MCF 10A (cell line): ENCODE measurements at regions not wholly inside any gene's neighbourhood (a gene's known extent, or its start where the extent isn't known, plus 50 kb on each side); places are given as distances from the start of the nearest gene placed in this dataset.

Experiments
- BruUV-seq: library from RNA; stranded (reverse); fragments of 400-500 nt; replicated peaks from 2 replicates; lab custom pipeline; 2021; lab: Mats Ljungman, UMichigan
- CTCF ChIA-PET: fragments of 300-600 bp; sonication (Branson Sonifier 250); formaldehyde crosslinking; extraction: SDS; loops from one replicate; lab custom pipeline; 2021; ENCODE audit warnings: antibody characterized with exemption, inconsistent platforms; lab: Yijun Ruan, JAX
- POLR2A ChIA-PET: fragments of 300-600, 350-650 bp; sonication (Branson Sonifier 250); formaldehyde crosslinking; extraction: SDS; loops from one replicate; lab custom pipeline; 2020; ENCODE audit warnings: antibody characterized with exemption, inconsistent platforms; lab: Yijun Ruan, JAX
- DNase-seq: peaks from one replicate; pipeline ENCODE4 v3.0.0-alpha.2; 2018; ENCODE audit not compliant: unreplicated experiment
- H3K27ac Mint-ChIP-seq: one replicate; pipeline ENCODE4 v1.8.0; 2022; ENCODE audit warnings: mild to moderate bottlenecking, low read depth, mixed read lengths; ENCODE audit not compliant: unreplicated experiment
- H3K27me3 Mint-ChIP-seq: one replicate; pipeline ENCODE4 v1.8.0; 2022; ENCODE audit warnings: mixed read lengths; ENCODE audit not compliant: insufficient read depth, unreplicated experiment
- H3K36me3 Mint-ChIP-seq: one replicate; pipeline ENCODE4 v1.8.0; 2022; ENCODE audit warnings: mild to moderate bottlenecking, moderate library complexity, mixed read lengths; ENCODE audit not compliant: insufficient read depth, unreplicated experiment
- H3K4me1 Mint-ChIP-seq: one replicate; pipeline ENCODE4 v1.8.0; 2022; ENCODE audit warnings: mixed read lengths; ENCODE audit not compliant: insufficient read depth, unreplicated experiment
- H3K4me3 Mint-ChIP-seq: one replicate; pipeline ENCODE4 v1.8.0; 2022; ENCODE audit warnings: mild to moderate bottlenecking, moderate library complexity, mixed read lengths; ENCODE audit not compliant: unreplicated experiment
- H3K9me3 Mint-ChIP-seq: one replicate; pipeline ENCODE4 v1.8.0; 2022; ENCODE audit warnings: mixed read lengths; ENCODE audit not compliant: unreplicated experiment
- CTCF ChIP-seq: fragments of 200-600 bp; IDR thresholded peaks from one replicate; pipeline ENCODE4 v1.8.0; 2022; ENCODE audit warnings: antibody characterized with exemption, mild to moderate bottlenecking; ENCODE audit not compliant: unreplicated experiment
- intact Hi-C: fragments of 100-400 bp; cut with micrococcal nuclease; formaldehyde crosslinking; loops from 2 replicates; pipeline ENCODE4 v1.14.1; 2022

GRCh38 chr4:125710766-125711165 lies 396.0 kb downstream of the FAT4 start:
- ChIA-PET CTCF (no interaction called here), POLR2A (interaction anchor here (1.9 kb wide), 1 partner anchor 395 kb away, joined by 3 read pairs; the partner anchor contains the start of gene FAT4)
- Mint-ChIP-seq H3K9me3 (peaks cover 7% of the 10 kb centered on the region), H3K4me3 (no peak overlapping the region), H3K27me3 (no peaks in the 10 kb centered on the region), H3K4me1 (peaks cover under 1% of the 10 kb centered on the region), H3K36me3 (no peaks in the 10 kb centered on the region), H3K27ac (no peak overlapping the region)
- DNase-seq: no peak
- no peak for TF ChIP-seq CTCF
- intact Hi-C loops: no loop called here
- BruUV-seq: no TSS peak

GRCh38 chr4:125714049-125714448 lies 399.3 kb downstream of the FAT4 start:
- Mint-ChIP-seq H3K4me1 (no peaks in the 10 kb centered on the region), H3K36me3 (no peaks in the 10 kb centered on the region), H3K27me3 (no peaks in the 10 kb centered on the region), H3K9me3 (no peaks in the 10 kb centered on the region), H3K27ac (no peak overlapping the region), H3K4me3 (no peak overlapping the region)
- TF ChIP-seq CTCF: no peak
- intact Hi-C loops: no loop called here
- DNase-seq: no peak
- POLR2A ChIA-PET: interaction anchor here (0.8 kb wide), 1 partner anchor 21 kb away, joined by 5 read pairs; no protein-coding TSS in a partner anchor
- CTCF ChIA-PET: no interaction called here
- no TSS peak for BruUV-seq

GRCh38 chr4:125714845-125715244 lies 400.1 kb downstream of the FAT4 start:
- intact Hi-C loops: no loop called here
- BruUV-seq: no TSS peak
- Mint-ChIP-seq H3K36me3 (no peaks in the 10 kb centered on the region), H3K4me1 (no peaks in the 10 kb centered on the region), H3K4me3 (no peak overlapping the region), H3K9me3 (no peaks in the 10 kb centered on the region), H3K27ac (no peak overlapping the region), H3K27me3 (no peaks in the 10 kb centered on the region)
- TF ChIP-seq CTCF: no peak
- CTCF ChIA-PET: interaction anchor here (1.3 kb wide), 1 partner anchor 12 kb away, joined by 3 read pairs; no protein-coding TSS in a partner anchor
- POLR2A ChIA-PET: interaction anchor here (0.7 to 0.8 kb wide), 3 partner anchors 20 to 1177 kb away, joined by 3 to 5 read pairs (median 3); no protein-coding TSS in a partner anchor
- no peak for DNase-seq

GRCh38 chr4:125719987-125720386 lies 405.2 kb downstream of the FAT4 start:
- Mint-ChIP-seq H3K27ac (no peak overlapping the region), H3K9me3 (no peaks in the 10 kb centered on the region), H3K4me1 (no peaks in the 10 kb centered on the region), H3K27me3 (no peaks in the 10 kb centered on the region), H3K36me3 (no peaks in the 10 kb centered on the region), H3K4me3 (no peak overlapping the region)
- intact Hi-C loops: no loop called here
- no peak for TF ChIP-seq CTCF
- BruUV-seq: no TSS peak
- CTCF ChIA-PET: interaction anchor here (0.5 kb wide), 1 partner anchor 13 kb away, joined by 3 read pairs; no protein-coding TSS in a partner anchor
- DNase-seq: peak; percentile 65
- POLR2A ChIA-PET: no interaction called here
